ENCODE measurements at regions not wholly inside any gene's neighbourhood (a gene's known extent, or its start where the extent isn't known, plus 50 kb on each side); places are given as distances from the start of the nearest gene placed in this dataset.
"Not testable (repeated sequence)": the region's sequence is repeated elsewhere in the genome, so short reads cannot be mapped to it uniquely, and the experiment has no call there.

GRCh38 chr3:73153057-73153456, 91.6 kb downstream of the EBLN2 start:
- TF ChIP-seq CTCF, POLR2AphosphoS5, POLR2A, EP300 (IDR thresholded peaks at IDR 0.05): not testable (repeated sequence)
